ENCODE measurements at regions not wholly inside any gene's neighbourhood (a gene's known extent, or its start where the extent isn't known, plus 50 kb on each side); places are given as distances from the start of the nearest gene placed in this dataset.

DNA sequence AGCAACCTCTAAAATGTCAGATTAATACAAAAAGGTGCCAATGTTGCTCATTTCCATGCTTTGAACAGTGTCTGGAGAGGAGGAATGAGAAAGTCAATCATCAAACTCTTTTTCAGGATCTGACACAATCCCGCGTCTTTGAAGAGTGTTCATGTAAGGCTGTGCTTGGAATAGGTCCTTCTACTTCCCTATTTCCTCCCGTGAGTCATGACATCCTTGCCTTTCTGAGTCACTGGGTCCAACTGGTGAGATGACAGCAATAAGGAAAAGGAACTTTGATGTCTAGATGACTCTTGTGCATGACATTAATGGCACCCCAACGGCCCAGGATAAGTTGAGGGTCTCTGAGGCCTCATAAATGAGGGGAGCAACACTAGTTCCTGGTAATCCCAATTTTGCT lies 109.0 kb upstream of the CELF4 start:
- TF ChIP-seq CTCF (IDR thresholded peaks at IDR 0.05) (no peak), EZH2 (IDR thresholded peaks at IDR 0.05) (no peak)
